K562 (cell line): ENCODE measurements at regions not wholly inside any gene's neighbourhood (a gene's known extent, or its start where the extent isn't known, plus 50 kb on each side); places are given as distances from the start of the nearest gene placed in this dataset.

Experiments used
- ATAC-seq: fragments of 200-7000 bp; cut with Tn5 transposase; 3 replicates; pipeline ENCODE4 v1.9.1; 2020; ENCODE audit warnings: moderate library complexity
- BruUV-seq: library from RNA; stranded (reverse); fragments of 400-500 nt; replicated peaks from 2 replicates; lab custom pipeline; 2021; lab: Mats Ljungman, UMichigan
- CTCF ChIA-PET: fragments of 300-600 bp; formaldehyde crosslinking; extraction: SDS; loops from one replicate; lab custom pipeline; 2021; ENCODE audit warnings: low intra/inter-chr PET ratio; lab: Yijun Ruan, JAX
- POLR2A ChIA-PET: fragments of 300-600, 350-650 bp; sonication (Branson Sonifier 250); formaldehyde crosslinking; extraction: SDS; loops from one replicate; lab custom pipeline; 2021; ENCODE audit warnings: antibody characterized with exemption, inconsistent platforms; lab: Yijun Ruan, JAX
- DNase-seq, 4 experiments: peaks; one replicate each; pipeline versions ENCODE4 v3.0.0 to v3.0.0-alpha.2; 2011 to 2018; ENCODE audit warnings: low spot score in 3 of 4, mixed read lengths in 3 of 4; ENCODE audit errors: extremely low read depth in 1 of 4
- FAIRE-seq: peaks from 2 replicates; lab custom pipeline; 2011; peaks lifted over from hg19 to GRCh38; lab: Jason Lieb, UNC
- H2AFZ ChIP-seq: 2 replicates; pipeline ENCODE4 v1.6.0; 2011; ENCODE audit warnings: low read depth, low read length, control low read depth, inconsistent platforms
- H3K27ac ChIP-seq: fragments of 200-600 bp; 3 replicates; pipeline ENCODE4 v1.8.0; 2011; ENCODE audit warnings: low read depth, mild to moderate bottlenecking, control low read depth, inconsistent platforms, low read length, moderate library complexity, mixed read lengths; ENCODE audit errors: extremely low read depth
- H3K27me3 ChIP-seq, 2 experiments: fragments of 300-600 bp in 1 of 2; 2 replicates in 1 of 2; 3 replicates in 1 of 2; pipeline versions ENCODE4 v1.6.0 to v1.8.0; 2011; ENCODE audit warnings: inconsistent platforms in 2 of 2, low read length in 2 of 2, mild to moderate bottlenecking in 1 of 2, mixed read lengths in 1 of 2, moderate library complexity in 1 of 2; ENCODE audit not compliant: control insufficient read depth in 2 of 2, insufficient read depth in 2 of 2
- H3K36me3 ChIP-seq: fragments of 300-600 bp; 3 replicates; pipeline ENCODE4 v1.8.0; 2011; ENCODE audit warnings: mild to moderate bottlenecking, low read length, inconsistent platforms; ENCODE audit not compliant: control insufficient read depth, insufficient read depth
- H3K4me1 ChIP-seq, 2 experiments: fragments of 200-600 bp in 1 of 2; replicated peaks in 1 of 2; 2 replicates in 1 of 2; 3 replicates in 1 of 2; pipeline versions ENCODE4 v1.5.1 to v1.8.0; 2011; ENCODE audit warnings: inconsistent platforms in 2 of 2, low read length in 2 of 2, mild to moderate bottlenecking in 1 of 2, mixed read lengths in 1 of 2, moderate library complexity in 1 of 2; ENCODE audit not compliant: control insufficient read depth in 2 of 2, insufficient read depth in 2 of 2
- H3K4me2 ChIP-seq: 2 replicates; pipeline ENCODE4 v1.6.1; 2011; ENCODE audit warnings: low read length, control low read depth, inconsistent platforms, mixed read lengths; ENCODE audit not compliant: insufficient read depth
- H3K4me3 ChIP-seq: fragments of 200-600 bp; sonication (generic), shearing (Covaris generic); 2 replicates; pipeline ENCODE4 v1.5.1; 2016; ENCODE audit warnings: control low read depth, inconsistent platforms
- H3K79me2 ChIP-seq: fragments of 200-600 bp; 3 replicates; pipeline ENCODE4 v1.8.0; 2011; ENCODE audit warnings: low read length, inconsistent platforms; ENCODE audit not compliant: control insufficient read depth, insufficient read depth
- H3K9ac ChIP-seq, 2 experiments: 2 replicates each; pipeline versions ENCODE4 v1.6.0 to v1.6.1; 2011; ENCODE audit warnings: low read depth in 2 of 2, low read length in 2 of 2, control low read depth in 1 of 2, inconsistent platforms in 1 of 2, mild to moderate bottlenecking in 1 of 2, mixed read lengths in 1 of 2; ENCODE audit not compliant: insufficient read depth in 1 of 2
- H3K9me1 ChIP-seq: one replicate; pipeline ENCODE4 v1.6.0; 2011; ENCODE audit warnings: inconsistent platforms, mild to moderate bottlenecking, low read length, moderate library complexity; ENCODE audit not compliant: control insufficient read depth, insufficient read depth
- H3K9me3 ChIP-seq: replicated peaks from 2 replicates; pipeline ENCODE4 v1.5.1; 2011; ENCODE audit warnings: low read depth, low read length, inconsistent platforms; ENCODE audit not compliant: control insufficient read depth, insufficient read depth
- H4K20me1 ChIP-seq: replicated peaks from 2 replicates; pipeline ENCODE4 v1.6.1; 2011; ENCODE audit warnings: low read length, inconsistent platforms, mixed read lengths; ENCODE audit not compliant: control insufficient read depth, insufficient read depth
- ATF2 ChIP-seq: sonication (generic); formaldehyde crosslinking; IDR thresholded peaks from 2 replicates; pipeline ENCODE4 v1.8.1; 2022; ENCODE audit warnings: missing genetic modification reagents
- ATF3 ChIP-seq, 2 experiments: fragments of 450-650 bp in 1 of 2; sonication (generic) in 1 of 2; formaldehyde crosslinking in 1 of 2; IDR thresholded peaks in 1 of 2; conservative IDR thresholded peaks in 1 of 2; 2 replicates each; pipeline versions ENCODE4 v1.6.1 to v1.8.1; 2016 to 2023; ENCODE audit warnings: mild to moderate bottlenecking in 2 of 2, moderate library complexity in 2 of 2, inconsistent platforms in 1 of 2, missing genetic modification reagents in 1 of 2
- ELK3 ChIP-seq: fragments of 450-650 bp; formaldehyde crosslinking; IDR thresholded peaks from 2 replicates; pipeline ENCODE4 v1.4.0; 2020; ENCODE audit warnings: mild to moderate bottlenecking
- EP300 ChIP-seq: IDR thresholded peaks from 2 replicates; pipeline ENCODE4 v1.6.1; 2012; ENCODE audit warnings: low read length, improper control_type of control experiment
- GABPA ChIP-seq: fragments of 200-800 bp; sonication (Bioruptor generic); conservative IDR thresholded peaks from 2 replicates; pipeline ENCODE4 v1.6.1; 2016; ENCODE audit warnings: low read depth, missing genetic modification characterization, missing compliant biosample characterization
- GTF2A2 ChIP-seq: IDR thresholded peaks from 2 replicates; pipeline ENCODE4 v1.6.1; 2016; ENCODE audit warnings: mild to moderate bottlenecking, missing genetic modification characterization, missing compliant biosample characterization
- HMG20B ChIP-seq: fragments of 250-450 bp; sonication (Bioruptor Pico); IDR thresholded peaks from 2 replicates; pipeline ENCODE4 v1.5.0; 2021; ENCODE audit warnings: mild to moderate bottlenecking
- HMGN3 ChIP-seq: IDR thresholded peaks from 2 replicates; pipeline ENCODE4 v1.6.1; 2011; ENCODE audit warnings: borderline replicate concordance, low read depth, mild to moderate bottlenecking, mixed read lengths, low read length; ENCODE audit not compliant: insufficient read length; ENCODE audit errors: extremely low read depth
- HNRNPLL ChIP-seq: fragments of 200-400 bp; formaldehyde crosslinking; IDR thresholded peaks from 2 replicates; pipeline ENCODE4 v1.6.1; 2017; ENCODE audit warnings: low read length, low read depth, mild to moderate bottlenecking; ENCODE audit not compliant: poor library complexity, severe bottlenecking
- ID3 ChIP-seq, 2 experiments: fragments of 250-450 bp in 1 of 2; fragments of 450-650 bp in 1 of 2; sonication (Bioruptor Pico) in 1 of 2; IDR thresholded peaks; 2 replicates each; pipeline versions ENCODE4 v1.6.1 to v1.8.0; 2016 to 2021; ENCODE audit warnings: mild to moderate bottlenecking in 2 of 2, moderate library complexity in 2 of 2, missing compliant biosample characterization in 1 of 2, missing genetic modification characterization in 1 of 2
- NCOA1 ChIP-seq: fragments of 450-650 bp; IDR thresholded peaks from 2 replicates; pipeline ENCODE4 v1.6.1; 2016; ENCODE audit warnings: low read depth
- NR0B1 ChIP-seq: fragments of 450-650 bp; IDR thresholded peaks from one replicate; pipeline ENCODE4 v1.6.1; 2018; ENCODE audit warnings: mild to moderate bottlenecking, moderate library complexity; ENCODE audit not compliant: partially characterized antibody
- RHOXF2B ChIP-seq: fragments of 250-450 bp; sonication (Bioruptor Pico); conservative IDR thresholded peaks from 2 replicates; pipeline ENCODE4 v1.5.1; 2021
- TCF7 ChIP-seq: sonication (generic); IDR thresholded peaks from 2 replicates; pipeline ENCODE4 v1.6.1; 2016; ENCODE audit warnings: antibody characterized with exemption, borderline replicate concordance
- ZC3H11A ChIP-seq: IDR thresholded peaks from 2 replicates; pipeline ENCODE4 v1.6.1; 2012; ENCODE audit warnings: low read depth, low read length, improper control_type of control experiment
- ZNF830 ChIP-seq: fragments of 250-450 bp; sonication (Bioruptor Pico); IDR thresholded peaks from 2 replicates; pipeline ENCODE4 v1.5.0; 2021; ENCODE audit warnings: mild to moderate bottlenecking
- WGBS: fragments of 100-300 bp; shearing (Covaris generic); methylation state at CpG from one replicate; pipeline ENCODE4 v1.1.6; 2016; ENCODE audit warnings: low coverage, mixed read lengths; ENCODE audit not compliant: insufficient coverage; ENCODE audit errors: missing lambda C conversion rate; 5-methylcytosine and 5-hydroxymethylcytosine counted together
- in situ Hi-C: fragments of 300-500 bp; cut with MboI; formaldehyde crosslinking; loops from 4 replicates; pipeline ENCODE4 v1.15.0; 2018; ENCODE audit warnings: inconsistent platforms, mixed read lengths
- intact Hi-C: fragments of 100-400 bp; cut with micrococcal nuclease; formaldehyde crosslinking; loops from 2 replicates; pipeline ENCODE4 v1.14.2; 2022

- no peak for DNase-seq
- 0% methylated on average over 8 of the region's 13 CpGs for WGBS
- in situ Hi-C loops, result no loop called here
- H3K9me1 ChIP-seq, result no peaks in the 10 kb centered on the region
- intact Hi-C loops, result no loop called here
- no peak overlapping the region for H3K9ac ChIP-seq
- no peak for ATAC-seq
- no peaks in the 10 kb centered on the region for H3K9me3 ChIP-seq
- POLR2A ChIA-PET, result no interaction called here
- CTCF ChIA-PET, result no interaction called here
- no peak overlapping the region for H3K4me3 ChIP-seq
- no peaks in the 10 kb centered on the region for H3K27me3 ChIP-seq
- H3K27ac ChIP-seq, result no peak overlapping the region
- H3K4me1 ChIP-seq, result peaks cover 0 to 5% of the 10 kb centered on the region in 2 experiments; a peak in 1 of 5 replicates
- H2AFZ ChIP-seq, result no peak overlapping the region
- H3K36me3 ChIP-seq, result no peaks in the 10 kb centered on the region
- no peaks in the 10 kb centered on the region for H3K79me2 ChIP-seq
- no TSS peak for BruUV-seq
- no peaks in the 10 kb centered on the region; the same call in 1 of the 2 replicates for H4K20me1 ChIP-seq
- no peak overlapping the region for H3K4me2 ChIP-seq
- no peak for FAIRE-seq
- no peak for TF ChIP-seq ATF2
- TF ChIP-seq NR0B1, result no peak
- no peak for TF ChIP-seq ZC3H11A
- TF ChIP-seq GTF2A2, result no peak
- no peak for TF ChIP-seq NCOA1
- TF ChIP-seq ELK3 (CRISPR knock-in tag), result no peak
- TF ChIP-seq HMGN3, result no peak
- no peak for TF ChIP-seq HNRNPLL
- TF ChIP-seq EP300, result no peak
- no peak for TF ChIP-seq ID3 (CRISPR knock-in tag; IDR thresholded peaks at IDR 0.05)
- TF ChIP-seq ID3 (tag; IDR thresholded peaks at IDR 0.05), result no peak
- TF ChIP-seq GABPA (tag), result no peak
- no peak for TF ChIP-seq TCF7
- TF ChIP-seq ATF3 (IDR thresholded peaks at IDR 0.05), result no peak
- no peak for TF ChIP-seq ATF3 (CRISPR knock-in tag; conservative IDR thresholded peaks at IDR 0.05)
- no peak for TF ChIP-seq ZNF830 (CRISPR knock-in tag)
- no peak for TF ChIP-seq HMG20B
- TF ChIP-seq RHOXF2B (CRISPR knock-in tag), result no peak
Observed at GRCh38 chr22:48318575-48319320, 1508.9 kb downstream of the BRD1 start.
